ENCODE measurements at regions not wholly inside any gene's neighbourhood (a gene's known extent, or its start where the extent isn't known, plus 50 kb on each side); places are given as distances from the start of the nearest gene placed in this dataset.
A peak's percentile ranks its signal among the peaks of the same experiment; 100 is the strongest.

DNA sequence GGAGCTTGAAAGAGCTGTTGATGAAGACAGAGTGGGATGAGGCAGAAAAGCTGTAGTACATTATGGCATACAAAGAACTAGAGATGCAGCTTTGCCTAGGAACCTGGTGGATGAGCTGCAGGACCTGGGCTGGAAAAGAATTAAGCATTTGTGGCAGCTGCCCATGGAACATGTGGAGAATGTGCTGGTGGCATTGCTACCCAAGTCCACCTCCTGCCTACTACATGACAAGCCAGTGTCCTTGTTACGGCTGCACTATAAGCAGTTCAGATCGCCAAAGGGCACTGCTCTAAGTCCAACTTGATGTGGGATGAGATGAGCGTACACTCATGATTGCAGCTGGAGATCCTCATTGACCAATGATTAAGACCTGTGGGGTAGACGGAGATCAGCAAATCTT lies 81.1 kb upstream of the ADPGK start:
- Histone ChIP-seq H3K27me3 (ENCODE audit: control insufficient read depth in 3 of 3, insufficient read depth in 3 of 3, low read depth in 1 of 3, low read length in 3 of 3) (peaks cover 0 to 15% (median 0%) of the 10 kb centered on the region in 3 experiments), H3K23ac (ENCODE audit: low read depth, low read length, poor library complexity) (no peak overlapping the region), H4K8ac (ENCODE audit: low read depth, low read length) (no peak overlapping the region), H3K4me3 (ENCODE audit: low read length in 2 of 2) (no peak overlapping the region), H2AFZ (ENCODE audit: low read length) (no peak overlapping the region), H3K27ac (replicated peaks; ENCODE audit: low read length) (no peak overlapping the region), H3K9ac (ENCODE audit: low read depth, low read length, poor library complexity) (no peak overlapping the region), H2BK12ac (ENCODE audit: low read length) (no peak overlapping the region), H3K4ac (ENCODE audit: low read length) (no peak overlapping the region), H3K36me3 (replicated peaks in 1 of 2; ENCODE audit: control insufficient read depth in 2 of 2, insufficient read depth in 2 of 2, low read length in 2 of 2) (no peaks in the 10 kb centered on the region), H2BK5ac (ENCODE audit: low read length) (no peak overlapping the region), H3K4me2 (ENCODE audit: insufficient read depth, low read length, poor library complexity, severe bottlenecking) (no peak overlapping the region), H3K14ac (ENCODE audit: low read length) (no peak overlapping the region), H2AK5ac (ENCODE audit: low read depth, low read length) (no peak overlapping the region), H3K9me3 (replicated peaks in 1 of 2; ENCODE audit: control insufficient read depth in 2 of 2, insufficient read depth in 1 of 2, low read depth in 1 of 2, low read length in 2 of 2) (no peaks in the 10 kb centered on the region), H3K4me1 (ENCODE audit: control insufficient read depth in 2 of 2, insufficient read depth in 1 of 2, low read depth in 1 of 2, low read length in 2 of 2) (no peaks in the 10 kb centered on the region), H3K79me1 (ENCODE audit: low read depth, low read length) (no peaks in the 10 kb centered on the region), H2BK120ac (ENCODE audit: low read depth, low read length) (no peak overlapping the region), H4K91ac (ENCODE audit: low read depth, low read length, poor library complexity) (no peak overlapping the region), H2BK15ac (ENCODE audit: low read length) (no peak overlapping the region), H3K18ac (ENCODE audit: low read length) (no peak overlapping the region)
- WGBS, 2 donors (ENCODE audit: extremely low coverage in 2 of 2, insufficient read length in 2 of 2, insufficient replicate concordance in 1 of 2): no CpG with 5 or more reads among the region's 4 CpGs
- no peak for DNase-seq (ENCODE audit: low spot score)

DNA sequence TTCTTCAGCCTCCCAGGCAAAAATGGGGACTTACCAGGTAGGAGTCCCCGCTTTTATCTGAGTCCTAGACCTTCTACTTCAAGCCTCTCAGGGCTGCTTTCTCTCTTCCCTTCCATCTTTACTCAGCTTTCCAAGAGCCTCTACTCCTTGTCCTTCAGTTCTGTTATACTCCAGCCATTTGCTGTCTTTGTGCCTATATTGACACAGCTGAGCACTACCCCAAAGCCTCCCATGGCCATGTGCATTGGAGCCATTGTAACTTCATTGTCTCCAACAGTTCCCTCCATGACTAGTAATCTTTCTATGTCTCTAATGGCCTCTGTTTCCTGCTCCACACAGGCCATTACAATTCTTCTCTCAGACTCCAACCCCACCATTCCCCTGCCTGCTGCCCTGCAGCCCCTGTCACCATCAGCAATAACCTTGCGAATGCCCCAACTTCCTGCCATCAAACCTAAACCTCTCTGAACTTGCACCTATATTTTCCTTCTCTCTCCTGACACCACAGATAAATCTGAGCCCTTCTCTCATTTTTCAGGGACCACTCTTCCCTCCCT lies 77.9 kb upstream of the ADPGK start:
- Histone ChIP-seq H3K14ac (ENCODE audit: low read length) (no peak overlapping the region), H3K4ac (ENCODE audit: low read length) (no peak overlapping the region), H3K79me1 (ENCODE audit: low read depth, low read length) (no peaks in the 10 kb centered on the region), H3K27ac (replicated peaks; ENCODE audit: low read length) (no peak overlapping the region), H2BK5ac (ENCODE audit: low read length) (no peak overlapping the region), H4K91ac (ENCODE audit: low read depth, low read length, poor library complexity) (no peak overlapping the region), H3K23ac (ENCODE audit: low read depth, low read length, poor library complexity) (no peak overlapping the region), H3K4me3 (ENCODE audit: low read length in 2 of 2) (no peak overlapping the region), H2BK120ac (ENCODE audit: low read depth, low read length) (no peak overlapping the region), H2AK5ac (ENCODE audit: low read depth, low read length) (no peak overlapping the region), H3K4me2 (ENCODE audit: insufficient read depth, low read length, poor library complexity, severe bottlenecking) (no peak overlapping the region), H3K9me3 (replicated peaks in 1 of 2; ENCODE audit: control insufficient read depth in 2 of 2, insufficient read depth in 1 of 2, low read depth in 1 of 2, low read length in 2 of 2) (no peaks in the 10 kb centered on the region), H3K36me3 (replicated peaks in 1 of 2; ENCODE audit: control insufficient read depth in 2 of 2, insufficient read depth in 2 of 2, low read length in 2 of 2) (no peaks in the 10 kb centered on the region), H3K27me3 (ENCODE audit: control insufficient read depth in 3 of 3, insufficient read depth in 3 of 3, low read depth in 1 of 3, low read length in 3 of 3) (peaks cover 0 to 9% (median 0%) of the 10 kb centered on the region in 3 experiments), H3K9ac (ENCODE audit: low read depth, low read length, poor library complexity) (no peak overlapping the region), H3K4me1 (ENCODE audit: control insufficient read depth in 2 of 2, insufficient read depth in 1 of 2, low read depth in 1 of 2, low read length in 2 of 2) (no peaks in the 10 kb centered on the region), H2BK12ac (ENCODE audit: low read length) (no peak overlapping the region), H2BK15ac (ENCODE audit: low read length) (no peak overlapping the region), H4K8ac (ENCODE audit: low read depth, low read length) (no peak overlapping the region), H2AFZ (ENCODE audit: low read length) (no peak overlapping the region), H3K18ac (ENCODE audit: low read length) (no peak overlapping the region)
- no CpG with 5 or more reads among the region's 2 CpGs for WGBS, 2 donors (ENCODE audit: extremely low coverage in 2 of 2, insufficient read length in 2 of 2, insufficient replicate concordance in 1 of 2)
- DNase-seq (ENCODE audit: low spot score): no peak

DNA sequence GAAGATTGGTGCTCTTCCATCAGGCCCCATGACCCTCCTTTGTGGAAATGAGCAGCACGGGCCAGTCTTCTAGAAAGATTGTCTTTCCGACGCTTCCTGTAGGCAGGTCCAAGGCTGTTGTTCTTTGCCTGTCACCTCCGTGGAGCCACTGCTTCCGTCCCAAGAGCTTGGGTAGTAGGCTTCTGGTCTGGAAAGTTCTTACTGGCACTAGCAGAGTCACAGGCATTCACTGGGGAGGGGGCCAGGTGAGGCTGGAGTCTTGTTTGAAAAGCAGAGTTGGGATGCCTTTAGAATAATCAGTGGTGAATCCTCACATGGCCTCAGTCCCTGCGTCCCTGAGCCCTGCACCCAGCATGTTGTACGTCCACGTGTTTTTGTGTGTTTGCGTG lies 76.2 kb upstream of the ADPGK start:
- peak overlapping the region; percentile 20 for H2BK5ac ChIP-seq (ENCODE audit: low read length)
- no peak overlapping the region for H3K9ac ChIP-seq (ENCODE audit: low read depth, low read length, poor library complexity)
- no peak overlapping the region for H3K4me3 ChIP-seq (ENCODE audit: low read length in 2 of 2)
- H3K4me1 ChIP-seq (ENCODE audit: control insufficient read depth in 2 of 2, insufficient read depth in 1 of 2, low read depth in 1 of 2, low read length in 2 of 2): no peaks in the 10 kb centered on the region
- DNase-seq (ENCODE audit: low spot score): no peak
- H3K27ac ChIP-seq (replicated peaks; ENCODE audit: low read length): no peak overlapping the region
- no peaks in the 10 kb centered on the region for H3K79me1 ChIP-seq (ENCODE audit: low read depth, low read length)
- H2AFZ ChIP-seq (ENCODE audit: low read length): peak overlapping the region; percentile 57
- H3K14ac ChIP-seq (ENCODE audit: low read length): no peak overlapping the region
- no peak overlapping the region for H2AK5ac ChIP-seq (ENCODE audit: low read depth, low read length)
- H3K18ac ChIP-seq (ENCODE audit: low read length): no peak overlapping the region
- no peaks in the 10 kb centered on the region for H3K36me3 ChIP-seq (replicated peaks in 1 of 2; ENCODE audit: control insufficient read depth in 2 of 2, insufficient read depth in 2 of 2, low read length in 2 of 2)
- H3K4me2 ChIP-seq (ENCODE audit: insufficient read depth, low read length, poor library complexity, severe bottlenecking): no peak overlapping the region
- no peak overlapping the region for H3K4ac ChIP-seq (ENCODE audit: low read length)
- no peaks in the 10 kb centered on the region for H3K9me3 ChIP-seq (replicated peaks in 1 of 2; ENCODE audit: control insufficient read depth in 2 of 2, insufficient read depth in 1 of 2, low read depth in 1 of 2, low read length in 2 of 2)
- WGBS, 2 donors (ENCODE audit: extremely low coverage in 2 of 2, insufficient read length in 2 of 2, insufficient replicate concordance in 1 of 2): no CpG with 5 or more reads among the region's 9 CpGs
- H2BK15ac ChIP-seq (ENCODE audit: low read length): no peak overlapping the region
- no peak overlapping the region for H4K8ac ChIP-seq (ENCODE audit: low read depth, low read length)
- H3K23ac ChIP-seq (ENCODE audit: low read depth, low read length, poor library complexity): no peak overlapping the region
- H3K27me3 ChIP-seq (ENCODE audit: control insufficient read depth in 3 of 3, insufficient read depth in 3 of 3, low read depth in 1 of 3, low read length in 3 of 3): peaks cover 0 to 5% (median 0%) of the 10 kb centered on the region in 3 experiments
- no peak overlapping the region for H2BK12ac ChIP-seq (ENCODE audit: low read length)
- no peak overlapping the region for H2BK120ac ChIP-seq (ENCODE audit: low read depth, low read length)
- no peak overlapping the region for H4K91ac ChIP-seq (ENCODE audit: low read depth, low read length, poor library complexity)

DNA sequence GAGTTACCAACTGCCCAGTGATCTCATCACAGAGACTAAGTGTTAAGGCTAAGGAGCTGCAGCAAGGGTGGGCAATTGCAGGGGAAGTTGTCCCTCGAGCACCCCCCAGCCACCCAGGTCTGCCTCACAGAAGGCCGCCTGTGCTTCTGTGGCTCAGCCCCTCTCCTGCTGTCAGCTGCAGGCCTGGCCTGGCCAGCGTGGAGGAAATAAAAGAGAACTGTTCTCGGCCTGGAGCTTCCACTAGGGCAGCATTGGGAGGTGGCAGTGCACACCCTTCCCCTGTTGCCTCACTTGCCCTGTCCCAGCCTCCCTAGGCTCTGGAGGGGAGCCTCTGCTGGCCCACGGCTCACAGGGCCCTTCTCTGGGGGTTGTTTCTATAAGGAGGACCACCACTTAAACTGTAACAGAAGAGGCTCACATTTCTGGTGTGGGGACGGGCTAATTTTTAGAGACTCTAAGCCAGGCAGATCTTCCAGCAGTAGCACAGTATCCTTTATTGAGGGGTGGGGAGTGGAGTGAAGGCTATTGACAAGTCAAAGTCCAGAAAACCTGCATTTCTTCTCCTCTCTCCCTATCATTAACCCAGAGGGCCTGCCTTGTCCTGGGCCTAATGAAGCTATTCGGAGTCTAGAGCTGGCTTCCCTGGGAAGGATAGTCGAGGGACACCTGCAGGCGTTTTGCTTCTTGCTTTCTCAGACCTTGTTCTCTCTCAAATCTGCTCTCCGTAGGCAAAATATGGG lies 75.6 kb upstream of the ADPGK start:
- H2AK5ac ChIP-seq (ENCODE audit: low read depth, low read length): no peak overlapping the region
- H3K4me2 ChIP-seq (ENCODE audit: insufficient read depth, low read length, poor library complexity, severe bottlenecking): no peak overlapping the region
- H4K91ac ChIP-seq (ENCODE audit: low read depth, low read length, poor library complexity): no peak overlapping the region
- H3K79me1 ChIP-seq (ENCODE audit: low read depth, low read length): no peaks in the 10 kb centered on the region
- H3K36me3 ChIP-seq (replicated peaks in 1 of 2; ENCODE audit: control insufficient read depth in 2 of 2, insufficient read depth in 2 of 2, low read length in 2 of 2): no peaks in the 10 kb centered on the region
- H3K14ac ChIP-seq (ENCODE audit: low read length): no peak overlapping the region
- H4K8ac ChIP-seq (ENCODE audit: low read depth, low read length): no peak overlapping the region
- WGBS, 2 donors (ENCODE audit: extremely low coverage in 2 of 2, insufficient read length in 2 of 2, insufficient replicate concordance in 1 of 2): no CpG with 5 or more reads among the region's 10 CpGs
- no peak overlapping the region for H2BK120ac ChIP-seq (ENCODE audit: low read depth, low read length)
- H3K4ac ChIP-seq (ENCODE audit: low read length): no peak overlapping the region
- no peak overlapping the region for H3K9ac ChIP-seq (ENCODE audit: low read depth, low read length, poor library complexity)
- H3K9me3 ChIP-seq (replicated peaks in 1 of 2; ENCODE audit: control insufficient read depth in 2 of 2, insufficient read depth in 1 of 2, low read depth in 1 of 2, low read length in 2 of 2): no peaks in the 10 kb centered on the region
- no peak overlapping the region for H3K4me3 ChIP-seq (ENCODE audit: low read length in 2 of 2)
- H3K4me1 ChIP-seq (ENCODE audit: control insufficient read depth in 2 of 2, insufficient read depth in 1 of 2, low read depth in 1 of 2, low read length in 2 of 2): no peaks in the 10 kb centered on the region
- peak overlapping the region; percentile 20 for H2BK5ac ChIP-seq (ENCODE audit: low read length)
- no peak overlapping the region for H3K27ac ChIP-seq (replicated peaks; ENCODE audit: low read length)
- no peak overlapping the region for H3K23ac ChIP-seq (ENCODE audit: low read depth, low read length, poor library complexity)
- peak overlapping the region; percentile 57 for H2AFZ ChIP-seq (ENCODE audit: low read length)
- DNase-seq (ENCODE audit: low spot score): no peak
- H3K18ac ChIP-seq (ENCODE audit: low read length): peak overlapping the region; percentile 21
- H2BK12ac ChIP-seq (ENCODE audit: low read length): peak overlapping the region; percentile 32
- no peak overlapping the region for H2BK15ac ChIP-seq (ENCODE audit: low read length)
- peaks cover 0 to 5% (median 0%) of the 10 kb centered on the region in 3 experiments for H3K27me3 ChIP-seq (ENCODE audit: control insufficient read depth in 3 of 3, insufficient read depth in 3 of 3, low read depth in 1 of 3, low read length in 3 of 3)

Data from neuronal stem cell (in vitro differentiated cells).